HFF-Myc (cell line): ENCODE measurements at regions not wholly inside any gene's neighbourhood (a gene's known extent, or its start where the extent isn't known, plus 50 kb on each side); places are given as distances from the start of the nearest gene placed in this dataset.

Experiments used
- DNase-seq: peaks from one replicate; pipeline ENCODE4 v3.0.0-alpha.2; 2011; ENCODE audit warnings: low read depth; ENCODE audit errors: extremely low read depth
- H3K4me3 ChIP-seq: replicated peaks from 2 replicates; pipeline ENCODE4 v1.5.1; 2011; ENCODE audit warnings: low read depth, mild to moderate bottlenecking, control low read depth, low read length
- CTCF ChIP-seq: IDR thresholded peaks from 2 replicates; pipeline ENCODE4 v1.5.1; 2012; ENCODE audit warnings: mild to moderate bottlenecking, low read depth, low read length, control low read depth; ENCODE audit errors: missing control alignments

GRCh38 chr6:783966-784735 is 91.2 kb upstream of the EXOC2 start:
- DNase-seq: no peak
- TF ChIP-seq CTCF: no peak
- H3K4me3 ChIP-seq: no peak overlapping the region

GRCh38 chr6:782141-782540 is 89.2 kb upstream of the EXOC2 start:
- no peak for TF ChIP-seq CTCF
- H3K4me3 ChIP-seq: no peak overlapping the region
- no peak for DNase-seq

- no peak for DNase-seq
- no peak for TF ChIP-seq CTCF
- no peak overlapping the region for H3K4me3 ChIP-seq
Observed at GRCh38 chr6:781350-781961, 88.5 kb upstream of the EXOC2 start.

DNA sequence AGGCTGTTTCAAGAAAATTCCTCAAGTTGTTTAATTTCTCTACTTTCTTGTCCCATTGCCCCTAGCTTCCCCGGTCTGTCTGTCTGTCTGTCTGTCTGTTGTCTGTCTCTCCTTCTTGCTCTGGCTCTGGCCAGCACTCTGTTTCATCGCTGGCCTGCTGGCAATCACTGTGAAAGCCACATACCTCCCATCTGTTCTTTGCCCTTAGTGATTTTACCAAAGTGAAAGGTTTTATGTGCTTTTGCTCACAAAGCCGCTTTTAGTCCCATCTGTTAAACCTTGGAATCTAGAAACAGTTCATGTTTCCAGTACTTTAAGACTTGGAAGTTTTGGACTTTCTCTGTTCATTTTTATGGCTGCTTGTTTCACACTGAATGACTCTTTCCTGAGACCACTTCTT is 87.8 kb upstream of the EXOC2 start:
- no peak for DNase-seq
- no peak for TF ChIP-seq CTCF

GRCh38 chr6:776951-777350 is 84.0 kb upstream of the EXOC2 start:
- no peak overlapping the region for H3K4me3 ChIP-seq
- no peak for DNase-seq
- no peak for TF ChIP-seq CTCF

More for the DNA sequence above, 87.8 kb upstream of the EXOC2 start:
- H3K4me3 ChIP-seq: no peak overlapping the region

DNA sequence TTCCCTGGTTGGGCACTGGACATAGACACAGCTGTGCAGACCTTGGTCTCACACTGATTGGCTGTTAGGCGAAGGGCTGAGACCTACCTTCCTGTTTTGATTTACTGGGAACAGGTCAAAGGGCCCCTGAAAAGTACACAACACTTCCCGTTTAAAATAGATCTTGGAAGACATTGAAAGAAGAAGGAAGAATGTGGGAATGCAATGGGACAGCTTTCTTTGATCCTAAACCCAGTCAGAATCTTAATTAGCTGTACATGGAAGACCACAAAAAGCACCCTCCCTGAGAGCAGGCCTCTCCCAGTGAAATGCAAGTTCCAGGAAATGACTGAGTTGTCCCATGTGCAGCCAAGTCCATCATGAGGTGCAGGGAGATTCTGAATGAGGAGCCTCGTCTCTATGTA is 83.6 kb upstream of the EXOC2 start:
- TF ChIP-seq CTCF: no peak
- DNase-seq: no peak
- no peak overlapping the region for H3K4me3 ChIP-seq
